ENCODE measurements at regions not wholly inside any gene's neighbourhood (a gene's known extent, or its start where the extent isn't known, plus 50 kb on each side); places are given as distances from the start of the nearest gene placed in this dataset.

- no peak for TF ChIP-seq CTCF (IDR thresholded peaks at IDR 0.05)
- TF ChIP-seq POLR2A (IDR thresholded peaks at IDR 0.05), result no peak
These were observed 146.8 kb upstream of the ADAMTSL1 start for GRCh38 chr9:18327121-18327520.
